Upper lobe of left lung (tissue), 4 donors: ENCODE measurements at regions not wholly inside any gene's neighbourhood (a gene's known extent, or its start where the extent isn't known, plus 50 kb on each side); places are given as distances from the start of the nearest gene placed in this dataset.

Experiments
- POLR2A ChIP-seq, 4 donors: fragments of 450-650 bp; IDR thresholded peaks; one replicate each; pipeline ENCODE4 v1.5.1; 2016 to 2017; ENCODE audit warnings: antibody characterized with exemption in 4 of 4, mild to moderate bottlenecking in 2 of 4
- TF ChIP-seq, protein P1 (sequence below), 6 experiments: fragments of 450-650 bp in 4 of 6; fragments of 200-600 bp in 2 of 6; sonication (generic) in 2 of 6; IDR thresholded peaks; one replicate each; pipeline ENCODE4 v1.5.1; 2016 to 2019; ENCODE audit warnings: antibody characterized with exemption in 6 of 6

DNA sequence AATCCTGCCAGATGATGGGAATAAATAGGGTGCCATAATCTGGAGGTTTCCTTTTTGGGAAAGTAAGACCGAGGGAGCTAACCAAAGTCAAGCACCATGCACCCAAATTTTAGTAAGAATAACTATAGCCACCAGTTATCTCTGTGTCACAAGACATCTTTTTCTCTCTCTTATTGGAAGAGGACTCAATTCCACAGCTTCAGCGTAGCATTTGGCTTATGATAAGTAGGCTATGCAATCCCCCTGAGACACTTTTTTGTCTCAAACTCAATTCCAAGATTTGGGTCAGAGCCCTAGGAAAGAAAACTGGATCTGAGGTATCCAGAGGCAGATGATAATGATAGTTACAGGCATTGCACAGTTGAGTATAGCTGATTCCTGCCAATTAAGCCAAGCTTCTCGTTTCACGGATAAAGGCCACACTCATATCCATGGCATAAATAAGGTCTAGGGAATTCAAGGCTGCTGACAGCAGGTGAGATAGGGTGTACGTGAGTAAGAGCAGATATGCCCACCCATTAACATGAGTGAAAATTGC lies 425.2 kb upstream of the CNTNAP2 start:
- TF ChIP-seq, protein P1, sequence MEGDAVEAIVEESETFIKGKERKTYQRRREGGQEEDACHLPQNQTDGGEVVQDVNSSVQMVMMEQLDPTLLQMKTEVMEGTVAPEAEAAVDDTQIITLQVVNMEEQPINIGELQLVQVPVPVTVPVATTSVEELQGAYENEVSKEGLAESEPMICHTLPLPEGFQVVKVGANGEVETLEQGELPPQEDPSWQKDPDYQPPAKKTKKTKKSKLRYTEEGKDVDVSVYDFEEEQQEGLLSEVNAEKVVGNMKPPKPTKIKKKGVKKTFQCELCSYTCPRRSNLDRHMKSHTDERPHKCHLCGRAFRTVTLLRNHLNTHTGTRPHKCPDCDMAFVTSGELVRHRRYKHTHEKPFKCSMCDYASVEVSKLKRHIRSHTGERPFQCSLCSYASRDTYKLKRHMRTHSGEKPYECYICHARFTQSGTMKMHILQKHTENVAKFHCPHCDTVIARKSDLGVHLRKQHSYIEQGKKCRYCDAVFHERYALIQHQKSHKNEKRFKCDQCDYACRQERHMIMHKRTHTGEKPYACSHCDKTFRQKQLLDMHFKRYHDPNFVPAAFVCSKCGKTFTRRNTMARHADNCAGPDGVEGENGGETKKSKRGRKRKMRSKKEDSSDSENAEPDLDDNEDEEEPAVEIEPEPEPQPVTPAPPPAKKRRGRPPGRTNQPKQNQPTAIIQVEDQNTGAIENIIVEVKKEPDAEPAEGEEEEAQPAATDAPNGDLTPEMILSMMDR (IDR thresholded peaks at IDR 0.05): no peak
- no peak for TF ChIP-seq POLR2A (IDR thresholded peaks at IDR 0.05)
